GM12872 (cell line): ENCODE measurements at regions not wholly inside any gene's neighbourhood (a gene's known extent, or its start where the extent isn't known, plus 50 kb on each side); places are given as distances from the start of the nearest gene placed in this dataset.

Experiments
- TF ChIP-seq, protein P1 (sequence below): IDR thresholded peaks from 3 replicates; pipeline ENCODE4 v1.5.1; 2011; ENCODE audit warnings: low read depth, mild to moderate bottlenecking, low read length, moderate library complexity; ENCODE audit not compliant: insufficient read depth

- TF ChIP-seq, protein P1, sequence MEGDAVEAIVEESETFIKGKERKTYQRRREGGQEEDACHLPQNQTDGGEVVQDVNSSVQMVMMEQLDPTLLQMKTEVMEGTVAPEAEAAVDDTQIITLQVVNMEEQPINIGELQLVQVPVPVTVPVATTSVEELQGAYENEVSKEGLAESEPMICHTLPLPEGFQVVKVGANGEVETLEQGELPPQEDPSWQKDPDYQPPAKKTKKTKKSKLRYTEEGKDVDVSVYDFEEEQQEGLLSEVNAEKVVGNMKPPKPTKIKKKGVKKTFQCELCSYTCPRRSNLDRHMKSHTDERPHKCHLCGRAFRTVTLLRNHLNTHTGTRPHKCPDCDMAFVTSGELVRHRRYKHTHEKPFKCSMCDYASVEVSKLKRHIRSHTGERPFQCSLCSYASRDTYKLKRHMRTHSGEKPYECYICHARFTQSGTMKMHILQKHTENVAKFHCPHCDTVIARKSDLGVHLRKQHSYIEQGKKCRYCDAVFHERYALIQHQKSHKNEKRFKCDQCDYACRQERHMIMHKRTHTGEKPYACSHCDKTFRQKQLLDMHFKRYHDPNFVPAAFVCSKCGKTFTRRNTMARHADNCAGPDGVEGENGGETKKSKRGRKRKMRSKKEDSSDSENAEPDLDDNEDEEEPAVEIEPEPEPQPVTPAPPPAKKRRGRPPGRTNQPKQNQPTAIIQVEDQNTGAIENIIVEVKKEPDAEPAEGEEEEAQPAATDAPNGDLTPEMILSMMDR = no peak
Measured at GRCh38 chrX:140180585-140180984, 215.3 kb upstream of the CXorf66 start.

DNA sequence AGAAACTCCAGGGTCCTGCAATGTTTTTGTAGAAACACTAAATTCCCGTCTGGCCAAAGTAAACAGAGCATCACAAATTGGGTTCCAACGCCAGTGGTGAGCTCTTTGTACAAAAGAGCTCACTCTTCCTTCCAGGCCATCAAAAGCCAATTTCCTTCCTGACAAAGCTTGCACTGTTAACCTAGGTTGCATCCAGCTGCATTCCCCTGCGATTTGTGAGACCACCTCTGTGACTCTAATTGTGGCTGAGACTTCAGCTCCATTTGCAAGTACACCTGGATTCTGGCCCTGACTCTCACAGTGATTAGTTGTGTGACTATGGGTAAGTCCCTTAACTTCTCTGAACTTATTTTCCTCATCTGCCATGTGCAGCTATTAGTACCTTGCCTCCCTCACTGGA lies 212.5 kb upstream of the CXorf66 start:
- TF ChIP-seq, protein P1 = no peak

DNA sequence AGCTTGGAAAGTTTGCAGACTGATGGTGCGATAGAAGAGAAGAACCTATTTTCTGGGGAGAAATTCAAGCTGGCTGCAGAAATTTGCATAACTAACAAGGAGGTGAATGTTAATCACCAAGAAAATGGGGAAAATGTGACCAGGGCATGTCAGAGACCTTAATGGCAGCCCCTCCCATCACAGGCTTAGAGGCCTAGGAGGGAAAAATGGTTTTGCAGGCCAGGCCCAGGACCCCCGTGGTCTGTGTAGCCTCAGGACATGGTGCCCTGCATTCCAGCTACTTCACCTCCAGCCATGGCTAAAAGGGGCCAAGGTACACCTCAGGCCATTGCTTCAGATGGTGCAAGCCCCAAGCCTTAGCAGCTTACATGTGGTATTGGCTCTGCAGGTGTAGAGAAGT lies 207.1 kb upstream of the CXorf66 start:
- TF ChIP-seq, protein P1 = no peak

GRCh38 chrX:140167551-140167950 lies 202.2 kb upstream of the CXorf66 start:
- TF ChIP-seq, protein P1 = no peak

- TF ChIP-seq, protein P1 = no peak
Measured at GRCh38 chrX:140165849-140166248, 200.5 kb upstream of the CXorf66 start.

DNA sequence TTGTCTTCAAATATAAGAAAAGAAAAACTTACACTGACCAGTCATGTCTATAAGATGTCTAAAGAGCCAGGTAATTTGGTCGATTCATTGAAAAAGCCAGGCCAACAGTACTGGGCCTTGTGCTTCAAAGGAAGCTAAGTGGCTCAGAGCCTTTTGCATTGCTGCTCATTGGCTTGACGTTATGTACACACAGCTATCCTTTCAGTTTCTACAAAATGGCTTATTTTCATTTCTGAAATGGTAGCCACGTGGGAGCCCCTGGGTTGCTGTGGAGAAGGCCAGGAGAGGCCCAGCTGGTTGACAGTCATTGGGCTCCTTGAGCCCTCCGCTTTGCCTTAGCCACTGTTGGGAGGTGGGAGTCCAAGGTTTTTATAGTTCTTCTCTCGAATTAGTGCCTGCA lies 199.1 kb upstream of the CXorf66 start:
- TF ChIP-seq, protein P1 = no peak

- TF ChIP-seq, protein P1 = no peak
Measured at GRCh38 chrX:140163371-140164159, 198.2 kb upstream of the CXorf66 start.
